Bone marrow (tissue), 2 donors: ENCODE measurements at regions not wholly inside any gene's neighbourhood (a gene's known extent, or its start where the extent isn't known, plus 50 kb on each side); places are given as distances from the start of the nearest gene placed in this dataset.

Experiments used
- DNase-seq, 2 donors: peaks; one replicate each; lab custom pipeline; 2025; lab: John Stamatoyannopoulos, UW

DNA sequence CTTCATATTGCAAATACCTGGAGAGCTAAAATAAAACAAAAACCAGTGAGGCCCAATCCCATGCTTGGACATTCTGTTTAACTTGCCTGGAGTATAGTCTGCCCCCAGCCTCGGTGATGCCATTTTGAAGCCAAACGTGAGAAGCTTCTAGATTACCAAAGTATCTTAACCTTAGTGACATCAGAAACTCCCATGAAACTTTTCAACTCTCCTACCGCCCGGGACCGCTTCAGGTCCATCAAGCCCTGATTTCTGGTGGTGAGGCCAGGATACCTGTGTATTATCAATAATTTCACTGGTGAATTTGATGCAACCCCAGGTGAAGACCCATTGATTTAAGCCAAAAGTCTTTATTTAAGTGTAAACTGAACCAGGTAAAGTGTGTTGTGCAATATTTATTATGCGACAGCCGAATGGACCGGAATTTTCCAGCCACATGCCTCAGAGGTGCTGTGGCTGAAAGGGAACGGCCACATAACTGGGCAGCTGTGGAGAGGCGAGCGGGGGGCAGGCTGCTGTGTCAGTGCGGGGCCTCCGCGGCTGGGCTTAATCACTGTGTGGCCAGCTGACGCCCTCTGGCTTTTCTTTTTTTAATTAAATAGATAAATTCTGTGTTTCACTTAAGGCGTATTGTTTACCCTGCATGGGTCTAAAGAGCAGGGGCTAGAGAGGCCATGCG is 385.5 kb upstream of the B3GAT1 start:
- DNase-seq = no peak

DNA sequence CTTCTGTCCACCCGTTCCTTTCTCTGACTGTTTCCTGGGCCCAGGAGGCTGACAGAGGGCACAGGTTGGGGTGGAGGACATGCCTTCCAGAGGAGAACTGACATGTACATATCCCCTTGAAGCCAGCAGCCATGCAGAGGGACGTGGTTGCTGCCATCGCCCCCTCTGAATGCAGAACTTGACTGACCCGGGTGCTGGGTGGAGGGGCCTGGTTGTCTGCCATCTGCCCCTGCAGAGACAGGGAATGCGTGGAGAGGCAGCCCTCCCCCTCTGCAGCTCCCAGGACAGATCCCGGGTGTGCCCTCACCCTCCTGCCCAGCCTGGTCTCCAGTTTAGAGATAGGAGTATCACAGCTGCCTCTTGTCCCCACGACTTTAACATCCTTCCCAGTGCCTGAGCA is 383.0 kb upstream of the B3GAT1 start:
- DNase-seq = no peak

DNA sequence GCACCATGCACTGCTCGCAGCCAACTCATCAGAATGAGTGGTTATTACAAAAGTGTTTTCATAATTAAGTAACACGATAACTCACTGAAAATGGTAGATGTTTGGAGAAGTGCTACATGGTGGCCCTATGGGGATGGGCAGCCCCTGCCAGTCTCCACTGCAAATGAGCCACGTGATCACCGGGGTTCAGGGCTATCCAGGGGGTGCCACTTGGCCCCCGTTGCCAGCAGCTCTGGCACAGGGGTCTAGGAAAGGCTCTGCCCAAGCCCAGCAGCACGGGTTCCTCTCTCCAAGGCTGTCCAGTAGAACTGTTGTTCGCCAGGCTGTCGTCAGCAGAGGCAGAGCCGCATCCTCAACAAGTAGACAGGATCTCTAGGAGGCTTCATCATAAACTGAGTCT is 382.1 kb upstream of the B3GAT1 start:
- DNase-seq = no peak

DNA sequence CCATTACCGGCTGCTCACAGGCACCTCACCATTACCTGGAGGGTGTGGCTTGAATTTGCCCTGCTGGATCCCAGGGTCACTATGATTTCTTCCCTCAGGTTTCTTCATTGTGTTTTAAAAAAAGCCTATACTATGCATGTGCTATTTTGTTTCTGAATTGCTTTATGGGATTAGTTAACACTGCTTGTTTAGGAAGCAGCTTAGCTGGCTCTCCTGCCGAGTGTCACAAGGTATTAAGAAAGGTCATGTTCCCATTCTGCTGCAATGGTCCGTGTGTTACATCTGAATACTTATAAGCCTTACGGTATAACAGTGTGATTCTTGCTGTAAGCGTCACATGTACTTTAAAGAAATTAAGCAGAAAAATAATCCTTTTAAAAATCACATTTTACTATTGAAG is 380.6 kb upstream of the B3GAT1 start:
- no peak for DNase-seq

- no peak for DNase-seq
Observed at GRCh38 chr11:134792044-134792443, 380.0 kb upstream of the B3GAT1 start.

DNA sequence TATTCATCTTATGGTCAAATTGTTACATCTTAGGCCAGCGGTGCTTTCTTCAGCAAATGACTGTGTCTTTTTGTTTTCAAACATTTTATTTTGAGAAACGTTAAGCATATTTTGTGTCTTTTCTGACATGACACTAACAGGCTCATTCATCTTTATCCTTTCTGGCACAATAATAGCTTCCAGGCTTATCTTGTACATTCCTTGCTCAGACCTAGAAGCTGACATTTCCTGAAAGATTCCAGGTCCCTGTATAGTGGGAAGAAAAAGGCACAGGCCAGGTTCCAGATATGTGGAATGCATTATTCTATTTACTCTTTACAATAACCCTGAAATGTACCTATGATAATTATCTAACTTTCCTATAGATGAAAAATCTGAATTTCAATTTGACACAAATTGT is 379.1 kb upstream of the B3GAT1 start:
- DNase-seq = no peak

- DNase-seq = no peak
Observed at GRCh38 chr11:134789104-134789503, 377.1 kb upstream of the B3GAT1 start.

- no peak for DNase-seq
Observed at GRCh38 chr11:134786636-134787035, 374.6 kb upstream of the B3GAT1 start.

DNA sequence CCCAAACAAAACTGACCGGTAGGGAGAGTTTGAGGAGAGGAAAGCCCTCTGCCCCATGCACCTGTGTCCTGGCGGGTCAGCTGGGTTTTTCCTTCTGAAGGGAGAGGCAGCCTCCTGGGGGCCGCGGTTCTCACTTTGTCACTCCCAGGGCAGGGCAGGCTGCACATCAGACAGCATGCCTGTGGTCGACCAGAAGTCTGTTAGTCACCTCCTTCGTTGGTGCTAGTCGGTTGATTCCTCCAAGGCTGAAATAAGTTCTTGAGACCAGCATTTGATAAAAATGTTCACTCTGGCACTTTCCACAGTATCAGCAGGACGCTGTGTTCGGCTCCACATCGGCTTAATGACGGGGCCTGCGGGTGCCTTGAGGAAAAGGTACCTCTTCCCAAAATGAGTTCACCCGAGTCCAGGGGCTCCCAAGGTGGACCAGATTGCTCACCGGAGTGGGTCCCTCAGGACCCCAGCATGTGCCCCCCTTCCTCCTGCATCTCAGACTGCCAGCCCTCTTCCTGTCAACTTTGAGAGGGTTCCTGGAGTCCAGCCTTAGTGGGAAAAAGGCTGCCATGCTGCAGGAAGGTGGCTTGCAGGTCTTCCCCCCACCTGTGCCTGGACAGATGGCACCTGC is 373.7 kb upstream of the B3GAT1 start:
- no peak for DNase-seq

DNA sequence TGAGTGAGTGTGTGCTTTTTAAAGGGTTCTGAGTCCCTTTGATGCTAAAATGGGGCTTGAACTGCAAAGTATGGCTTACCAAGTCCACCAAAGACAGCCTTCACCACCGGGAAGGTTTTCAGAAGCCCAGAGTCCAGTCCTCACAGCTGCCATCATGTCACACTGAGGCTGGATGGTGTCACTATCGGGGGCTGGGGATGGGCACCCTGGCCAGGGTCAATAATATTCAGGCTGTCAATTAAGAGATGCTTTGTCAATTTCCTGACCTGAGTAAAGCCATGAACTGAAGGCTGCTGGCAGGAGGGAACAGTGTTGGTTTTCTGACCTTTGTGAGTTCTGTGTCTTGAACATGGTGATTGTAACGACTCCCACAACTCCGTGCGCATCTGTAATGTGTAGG is 373.0 kb upstream of the B3GAT1 start:
- no peak for DNase-seq

DNA sequence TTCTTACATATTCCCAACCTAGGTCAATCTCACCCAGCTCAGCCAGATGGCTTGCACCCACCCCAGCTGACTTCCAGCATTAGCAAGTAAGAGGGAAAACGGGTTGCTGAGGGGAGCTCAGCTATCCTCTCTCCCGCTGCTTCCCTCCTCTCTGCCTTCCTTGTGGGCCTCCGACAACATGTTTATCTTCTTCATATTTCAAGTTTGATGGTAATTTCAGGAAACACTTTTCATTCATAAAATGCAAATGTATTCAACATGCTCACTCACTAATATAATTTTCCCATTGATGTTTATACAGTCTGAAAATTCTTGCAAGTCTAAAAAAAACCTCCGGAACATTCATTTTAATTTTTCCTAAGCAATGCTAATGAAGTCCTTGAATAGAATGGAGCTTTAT is 372.5 kb upstream of the B3GAT1 start:
- DNase-seq = no peak

DNA sequence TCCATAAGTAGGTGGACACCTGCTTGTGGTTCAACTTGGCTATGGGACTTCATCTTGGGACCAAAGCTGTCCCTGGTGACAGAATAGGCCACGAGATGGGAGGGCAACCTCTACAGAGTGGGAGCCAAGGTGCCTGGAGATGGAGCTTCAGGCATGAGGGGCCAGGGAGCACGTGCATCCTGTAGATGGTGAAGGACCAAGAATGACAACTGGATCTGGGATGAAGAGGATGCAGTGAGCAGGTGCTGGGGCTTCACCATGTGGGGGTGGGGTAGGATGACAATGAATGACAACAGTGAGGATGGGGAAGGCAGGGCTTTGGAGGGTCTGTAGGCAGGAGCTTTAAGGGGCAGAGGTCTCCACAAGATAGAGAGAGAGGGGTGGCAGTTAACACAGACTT is 372.0 kb upstream of the B3GAT1 start:
- no peak for DNase-seq

- DNase-seq = no peak
Observed at GRCh38 chr11:134783234-134783633, 371.2 kb upstream of the B3GAT1 start.

- no peak for DNase-seq
Observed at GRCh38 chr11:134781380-134781866, 369.4 kb upstream of the B3GAT1 start.

GRCh38 chr11:134780486-134781147 is 368.6 kb upstream of the B3GAT1 start:
- no peak for DNase-seq

- DNase-seq = no peak
Observed at GRCh38 chr11:134779179-134779578, 367.1 kb upstream of the B3GAT1 start.

DNA sequence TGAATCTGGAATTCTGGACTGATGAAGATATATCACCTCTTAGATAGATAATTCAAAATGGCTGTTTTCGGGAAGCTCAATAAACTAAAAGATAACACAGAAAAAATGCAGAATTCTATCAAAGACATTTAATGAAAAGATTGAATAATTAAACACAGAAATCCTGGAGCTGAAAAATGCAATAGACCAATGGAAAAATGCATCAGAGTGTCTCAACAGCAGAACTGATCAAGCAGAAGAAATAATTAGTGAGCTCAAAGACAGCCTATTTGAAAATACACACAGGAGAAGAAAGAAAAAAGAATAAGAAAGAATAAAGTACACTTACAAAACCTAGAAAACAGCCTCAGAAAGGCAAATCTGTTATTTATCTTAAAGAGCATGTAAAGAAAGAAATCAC is 356.4 kb upstream of the B3GAT1 start:
- DNase-seq = no peak

- DNase-seq = no peak
Observed at GRCh38 chr11:134765565-134765964, 353.5 kb upstream of the B3GAT1 start.

DNA sequence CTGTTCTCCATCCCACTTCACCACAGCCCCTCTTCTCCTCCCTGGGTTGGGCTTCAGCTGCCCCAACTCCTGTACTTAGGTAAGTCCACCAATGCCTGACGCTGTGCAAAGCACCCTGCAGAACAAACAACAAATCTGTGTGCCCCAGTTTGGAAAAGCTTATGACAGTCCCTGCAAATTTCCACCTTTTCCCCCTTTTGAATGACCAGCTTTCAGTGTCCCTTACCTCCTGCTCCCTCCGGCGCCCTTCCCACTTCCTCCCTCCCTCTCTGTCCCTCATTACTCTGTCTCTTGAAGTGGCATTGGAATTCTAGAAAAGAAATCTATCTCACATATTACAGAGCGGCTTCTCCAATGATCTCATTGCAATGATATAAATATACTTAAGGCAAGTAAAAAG is 352.9 kb upstream of the B3GAT1 start:
- DNase-seq = no peak

- no peak for DNase-seq
Observed at GRCh38 chr11:134764367-134764766, 352.3 kb upstream of the B3GAT1 start.

- DNase-seq = no peak
Observed at GRCh38 chr11:134763030-134763388, 351.0 kb upstream of the B3GAT1 start.

- DNase-seq = no peak
Observed at GRCh38 chr11:134762248-134763029, 350.4 kb upstream of the B3GAT1 start.

DNA sequence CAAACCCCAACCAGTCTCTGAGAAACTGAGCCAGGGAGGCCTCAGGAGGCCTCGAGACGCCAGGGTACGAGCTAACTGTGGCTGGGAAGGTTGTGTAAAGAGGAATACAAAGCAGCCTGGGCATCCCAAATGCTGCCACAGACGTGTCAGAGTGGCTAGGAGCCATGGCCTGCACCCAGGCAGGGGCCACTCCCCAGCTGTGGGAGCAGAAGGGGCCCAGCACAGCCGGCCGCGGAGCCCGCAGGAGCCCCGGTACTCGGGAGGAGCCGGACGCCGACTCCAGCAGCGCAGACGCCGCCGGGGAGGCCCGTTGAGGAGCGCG is 349.8 kb upstream of the B3GAT1 start:
- no peak for DNase-seq
